Suprapubic skin (tissue), 4 donors: ENCODE measurements at regions not wholly inside any gene's neighbourhood (a gene's known extent, or its start where the extent isn't known, plus 50 kb on each side); places are given as distances from the start of the nearest gene placed in this dataset.

Experiments used
- CTCF ChIP-seq, 2 donors: fragments of 200-600 bp in 1 of 2; fragments of 450-650 bp in 1 of 2; sonication (generic) in 1 of 2; IDR thresholded peaks; one replicate each; pipeline ENCODE4 v1.5.1; 2016 to 2019; ENCODE audit warnings: antibody characterized with exemption in 2 of 2, mild to moderate bottlenecking in 1 of 2, moderate library complexity in 1 of 2
- EP300 ChIP-seq: sonication (generic); formaldehyde crosslinking; IDR thresholded peaks from one replicate; pipeline ENCODE4 v1.6.1; 2017; ENCODE audit warnings: antibody characterized with exemption
- POLR2A ChIP-seq, 2 donors: fragments of 450-650 bp; IDR thresholded peaks; one replicate each; pipeline ENCODE4 v1.6.1; 2017; ENCODE audit warnings: antibody characterized with exemption in 2 of 2, mild to moderate bottlenecking in 2 of 2, moderate library complexity in 2 of 2
- POLR2AphosphoS5 ChIP-seq, 3 donors: sonication (generic); formaldehyde crosslinking; IDR thresholded peaks; one replicate each; pipeline ENCODE4 v1.6.1; 2017; ENCODE audit warnings: antibody characterized with exemption in 3 of 3

DNA sequence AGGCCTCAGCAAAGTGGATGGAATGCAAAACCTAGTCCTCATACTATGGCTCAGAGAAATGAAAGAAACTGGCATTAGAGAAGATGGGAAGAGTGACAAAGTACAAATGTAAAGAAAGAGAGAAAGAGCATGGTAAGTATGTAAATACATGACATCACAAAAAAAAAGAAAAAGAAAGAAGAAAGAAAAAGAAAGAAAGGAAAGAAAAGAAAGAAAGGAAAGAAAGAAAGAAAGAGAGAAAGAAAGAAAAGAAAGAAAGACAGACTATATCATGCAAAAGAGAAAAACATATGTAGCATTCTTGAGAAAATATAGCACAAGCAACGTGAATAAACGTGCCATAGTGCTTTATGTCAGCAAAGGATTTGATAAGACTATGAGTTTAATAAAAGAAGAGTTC lies 76.1 kb upstream of the CACHD1 start:
- TF ChIP-seq CTCF (IDR thresholded peaks at IDR 0.05), result no peak
- no peak for TF ChIP-seq POLR2A (IDR thresholded peaks at IDR 0.05)
- TF ChIP-seq POLR2AphosphoS5 (IDR thresholded peaks at IDR 0.05), result no peak
- no peak for TF ChIP-seq EP300
